ENCODE measurements at regions not wholly inside any gene's neighbourhood (a gene's known extent, or its start where the extent isn't known, plus 50 kb on each side); places are given as distances from the start of the nearest gene placed in this dataset.

- TF ChIP-seq ZFX (IDR thresholded peaks at IDR 0.05; ENCODE audit: borderline replicate concordance) (no peak), CTCF (IDR thresholded peaks at IDR 0.05) (no peak)
- H3K27ac ChIP-seq = no peak overlapping the region
Observed at GRCh38 chr15:46270481-46271147, 635.8 kb downstream of the SQOR start.

GRCh38 chr15:46275701-46276100 lies 640.9 kb downstream of the SQOR start:
- TF ChIP-seq CTCF (IDR thresholded peaks at IDR 0.05) = no peak
- TF ChIP-seq ZFX (IDR thresholded peaks at IDR 0.05; ENCODE audit: borderline replicate concordance) = no peak
- H3K27ac ChIP-seq = no peak overlapping the region

GRCh38 chr15:46277451-46277850 lies 642.6 kb downstream of the SQOR start:
- TF ChIP-seq ZFX (IDR thresholded peaks at IDR 0.05; ENCODE audit: borderline replicate concordance) = no peak
- no peak for TF ChIP-seq CTCF (IDR thresholded peaks at IDR 0.05)
- H3K27ac ChIP-seq = no peak overlapping the region

GRCh38 chr15:46278062-46278461 lies 643.2 kb downstream of the SQOR start:
- H3K27ac ChIP-seq = no peak overlapping the region
- TF ChIP-seq ZFX (IDR thresholded peaks at IDR 0.05; ENCODE audit: borderline replicate concordance) (no peak), CTCF (IDR thresholded peaks at IDR 0.05) (no peak)

- no peak for TF ChIP-seq ZFX (IDR thresholded peaks at IDR 0.05; ENCODE audit: borderline replicate concordance)
- TF ChIP-seq CTCF (IDR thresholded peaks at IDR 0.05) = no peak
- no peak overlapping the region for H3K27ac ChIP-seq
Observed at GRCh38 chr15:46278486-46279090, 643.8 kb downstream of the SQOR start.

GRCh38 chr15:46280762-46281542 lies 646.1 kb downstream of the SQOR start:
- H3K27ac ChIP-seq = no peak overlapping the region
- TF ChIP-seq CTCF (IDR thresholded peaks at IDR 0.05) = peak; percentile 20; the same call in 1 of the 2 replicates
- no peak for TF ChIP-seq ZFX (IDR thresholded peaks at IDR 0.05; ENCODE audit: borderline replicate concordance)

- H3K27ac ChIP-seq = no peak overlapping the region
- TF ChIP-seq CTCF (IDR thresholded peaks at IDR 0.05) (no peak), ZFX (IDR thresholded peaks at IDR 0.05; ENCODE audit: borderline replicate concordance) (no peak)
Observed at GRCh38 chr15:46293550-46293949, 658.7 kb downstream of the SQOR start.
